ENCODE measurements at regions not wholly inside any gene's neighbourhood (a gene's known extent, or its start where the extent isn't known, plus 50 kb on each side); places are given as distances from the start of the nearest gene placed in this dataset.

DNA sequence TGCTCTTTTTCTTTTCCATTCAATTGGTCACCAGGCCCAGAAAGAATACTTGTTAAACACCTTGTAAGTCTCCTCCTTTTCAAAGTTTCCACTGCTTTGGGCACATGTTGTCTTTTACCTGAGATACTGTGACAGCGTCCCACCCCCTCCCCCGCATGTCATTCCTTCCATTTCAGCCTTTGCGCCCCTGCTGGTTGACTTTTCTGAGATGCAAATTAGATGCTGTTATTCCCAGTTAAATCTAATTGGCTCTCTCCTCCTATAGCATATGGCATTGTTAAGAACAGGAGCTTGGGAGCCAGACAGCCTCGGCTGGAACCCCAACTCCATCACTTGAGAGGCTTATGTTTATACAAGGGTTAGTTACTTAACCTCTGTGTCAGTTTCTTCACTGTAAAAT is 80.3 kb upstream of the GAREM1 start:
- Histone ChIP-seq H3K27ac (no peak overlapping the region), H3K36me3 (replicated peaks; ENCODE audit: insufficient read depth, low read depth) (no peaks in the 10 kb centered on the region), H3K9me3 (ENCODE audit: low read depth) (no peaks in the 10 kb centered on the region), H3K4me3 (no peak overlapping the region), H3K4me1 (ENCODE audit: insufficient read depth) (no peaks in the 10 kb centered on the region), H3K27me3 (no peaks in the 10 kb centered on the region), H3K79me2 (no peaks in the 10 kb centered on the region), H3K9me2 (replicated peaks; ENCODE audit: insufficient read depth) (no peaks in the 10 kb centered on the region), H2AFZ (no peak overlapping the region), H4K20me1 (ENCODE audit: insufficient read depth, poor library complexity, severe bottlenecking) (no peaks in the 10 kb centered on the region), H3K4me2 (no peak overlapping the region)
- no peak for TF ChIP-seq EZH2phosphoT487 (IDR thresholded peaks at IDR 0.05; ENCODE audit: low read depth, severe bottlenecking, unreplicated experiment)
- TF ChIP-seq, protein P1, sequence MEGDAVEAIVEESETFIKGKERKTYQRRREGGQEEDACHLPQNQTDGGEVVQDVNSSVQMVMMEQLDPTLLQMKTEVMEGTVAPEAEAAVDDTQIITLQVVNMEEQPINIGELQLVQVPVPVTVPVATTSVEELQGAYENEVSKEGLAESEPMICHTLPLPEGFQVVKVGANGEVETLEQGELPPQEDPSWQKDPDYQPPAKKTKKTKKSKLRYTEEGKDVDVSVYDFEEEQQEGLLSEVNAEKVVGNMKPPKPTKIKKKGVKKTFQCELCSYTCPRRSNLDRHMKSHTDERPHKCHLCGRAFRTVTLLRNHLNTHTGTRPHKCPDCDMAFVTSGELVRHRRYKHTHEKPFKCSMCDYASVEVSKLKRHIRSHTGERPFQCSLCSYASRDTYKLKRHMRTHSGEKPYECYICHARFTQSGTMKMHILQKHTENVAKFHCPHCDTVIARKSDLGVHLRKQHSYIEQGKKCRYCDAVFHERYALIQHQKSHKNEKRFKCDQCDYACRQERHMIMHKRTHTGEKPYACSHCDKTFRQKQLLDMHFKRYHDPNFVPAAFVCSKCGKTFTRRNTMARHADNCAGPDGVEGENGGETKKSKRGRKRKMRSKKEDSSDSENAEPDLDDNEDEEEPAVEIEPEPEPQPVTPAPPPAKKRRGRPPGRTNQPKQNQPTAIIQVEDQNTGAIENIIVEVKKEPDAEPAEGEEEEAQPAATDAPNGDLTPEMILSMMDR (IDR thresholded peaks at IDR 0.05; ENCODE audit: poor library complexity) = peak; percentile 21
- TF ChIP-seq EZH2 (IDR thresholded peaks at IDR 0.05; ENCODE audit: borderline replicate concordance) = no peak
- 28% methylated on average over 4 of the region's 4 CpGs for WGBS (ENCODE audit: low lambda C conversion rate, missing lambda C conversion rate)
- DNase-seq (ENCODE audit: low spot score) = peak; percentile 31

GRCh38 chr18:32549248-32550110 is 78.8 kb upstream of the GAREM1 start:
- no peaks in the 10 kb centered on the region for H3K36me3 ChIP-seq (replicated peaks; ENCODE audit: insufficient read depth, low read depth)
- WGBS (ENCODE audit: low lambda C conversion rate, missing lambda C conversion rate) = 44% methylated on average over 5 of the region's 5 CpGs
- DNase-seq (ENCODE audit: low spot score) = peak; percentile 79
- no peaks in the 10 kb centered on the region for H3K79me2 ChIP-seq
- H3K4me1 ChIP-seq (ENCODE audit: insufficient read depth) = peaks cover under 1% of the 10 kb centered on the region
- no peak overlapping the region for H3K4me2 ChIP-seq
- H3K27ac ChIP-seq = no peak overlapping the region
- no peaks in the 10 kb centered on the region for H4K20me1 ChIP-seq (ENCODE audit: insufficient read depth, poor library complexity, severe bottlenecking)
- H3K4me3 ChIP-seq = no peak overlapping the region
- TF ChIP-seq EZH2phosphoT487 (IDR thresholded peaks at IDR 0.05; ENCODE audit: low read depth, severe bottlenecking, unreplicated experiment) = no peak
- TF ChIP-seq, protein P1 (IDR thresholded peaks at IDR 0.05; ENCODE audit: poor library complexity) = peak; percentile 66
- TF ChIP-seq EZH2 (IDR thresholded peaks at IDR 0.05; ENCODE audit: borderline replicate concordance) = no peak
- no peaks in the 10 kb centered on the region for H3K27me3 ChIP-seq
- no peaks in the 10 kb centered on the region for H3K9me2 ChIP-seq (replicated peaks; ENCODE audit: insufficient read depth)
- no peak overlapping the region for H2AFZ ChIP-seq
- no peaks in the 10 kb centered on the region for H3K9me3 ChIP-seq (ENCODE audit: low read depth)

DNA sequence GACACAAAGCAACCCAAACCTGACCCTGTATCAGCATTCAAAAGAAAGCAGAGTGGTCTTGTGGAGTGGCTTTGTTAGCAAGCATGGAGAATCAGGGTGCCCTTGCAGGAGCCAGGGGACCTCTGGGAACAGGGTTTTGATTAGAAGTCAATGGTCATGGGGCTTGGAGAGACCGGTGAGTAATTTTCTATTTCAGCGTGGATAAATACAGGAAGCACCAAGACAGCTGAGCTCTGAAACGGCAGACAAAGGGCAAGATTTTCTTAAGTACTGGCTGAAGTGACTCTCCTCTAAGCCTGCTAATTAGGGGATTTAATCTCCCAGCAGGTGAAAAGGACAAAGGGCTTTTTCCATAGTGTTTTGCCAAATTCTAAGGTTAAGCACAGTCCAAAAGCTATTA is 78.0 kb upstream of the GAREM1 start:
- 16% methylated on average over 3 of the region's 3 CpGs for WGBS (ENCODE audit: low lambda C conversion rate, missing lambda C conversion rate)
- H3K4me1 ChIP-seq (ENCODE audit: insufficient read depth) = peaks cover 6% of the 10 kb centered on the region
- H3K4me2 ChIP-seq = no peak overlapping the region
- H3K36me3 ChIP-seq (replicated peaks; ENCODE audit: insufficient read depth, low read depth) = no peaks in the 10 kb centered on the region
- H3K27ac ChIP-seq = no peak overlapping the region
- H3K27me3 ChIP-seq = no peaks in the 10 kb centered on the region
- DNase-seq (ENCODE audit: low spot score) = peak; percentile 32
- H2AFZ ChIP-seq = no peak overlapping the region
- H3K9me2 ChIP-seq (replicated peaks; ENCODE audit: insufficient read depth) = no peaks in the 10 kb centered on the region
- H3K4me3 ChIP-seq = no peak overlapping the region
- TF ChIP-seq EZH2phosphoT487 (IDR thresholded peaks at IDR 0.05; ENCODE audit: low read depth, severe bottlenecking, unreplicated experiment) = no peak
- TF ChIP-seq, protein P1 (IDR thresholded peaks at IDR 0.05; ENCODE audit: poor library complexity) = no peak
- TF ChIP-seq EZH2 (IDR thresholded peaks at IDR 0.05; ENCODE audit: borderline replicate concordance) = no peak
- H3K9me3 ChIP-seq (ENCODE audit: low read depth) = no peaks in the 10 kb centered on the region
- H3K79me2 ChIP-seq = no peaks in the 10 kb centered on the region
- no peaks in the 10 kb centered on the region for H4K20me1 ChIP-seq (ENCODE audit: insufficient read depth, poor library complexity, severe bottlenecking)
